Body of pancreas (tissue), 4 donors: ENCODE measurements at regions not wholly inside any gene's neighbourhood (a gene's known extent, or its start where the extent isn't known, plus 50 kb on each side); places are given as distances from the start of the nearest gene placed in this dataset.

Experiments used
- CTCF ChIP-seq, 7 experiments: fragments of 450-650 bp in 4 of 7; fragments of 200-600 bp in 3 of 7; sonication (generic) in 3 of 7; IDR thresholded peaks; one replicate each; pipeline ENCODE4 v1.5.1; 2016 to 2019; ENCODE audit warnings: antibody characterized with exemption in 7 of 7
- POLR2A ChIP-seq, 3 donors: fragments of 450-650 bp; IDR thresholded peaks; one replicate each; pipeline ENCODE4 v1.6.1; 2016; ENCODE audit warnings: antibody characterized with exemption in 3 of 3, mild to moderate bottlenecking in 2 of 3

DNA sequence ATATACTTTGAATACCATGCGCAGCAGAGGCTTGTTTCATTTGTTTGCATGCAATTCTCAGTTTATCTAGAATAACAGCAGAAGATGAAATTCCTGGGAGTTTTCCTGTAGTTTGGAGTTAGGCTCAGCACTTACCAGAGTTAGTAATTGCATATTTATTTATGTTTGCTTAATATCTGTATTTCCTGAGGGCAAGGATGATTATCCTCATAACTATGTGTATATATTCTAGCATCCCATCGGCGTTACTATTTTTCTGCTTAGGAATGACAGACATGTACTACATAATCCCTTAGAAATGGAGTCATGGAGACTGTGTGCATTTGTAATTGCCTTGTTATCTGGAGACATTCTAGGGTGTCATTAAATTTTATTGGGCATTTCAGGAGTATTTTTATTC is 1184.8 kb downstream of the DTWD2 start:
- TF ChIP-seq CTCF (IDR thresholded peaks at IDR 0.05) = no peak
- no peak for TF ChIP-seq POLR2A (IDR thresholded peaks at IDR 0.05)
